Psoas muscle (tissue), 7 donors: ENCODE measurements at regions not wholly inside any gene's neighbourhood (a gene's known extent, or its start where the extent isn't known, plus 50 kb on each side); places are given as distances from the start of the nearest gene placed in this dataset.

Experiments
- ATAC-seq, 4 donors: fragments of 200-7000 bp; cut with Tn5 transposase; one replicate each; pipeline ENCODE4 v1.9.1; 2020; ENCODE audit warnings: moderate library complexity in 3 of 4, mild to moderate bottlenecking in 2 of 4
- DNase-seq, 2 donors: peaks; one replicate each; pipeline ENCODE4 v3.0.0-alpha.2; 2020
- H3K27ac ChIP-seq: fragments of 200-600 bp; one replicate; pipeline ENCODE4 v1.8.0; 2022
- H3K27me3 ChIP-seq, 3 donors: fragments of 200-600 bp in 1 of 3; one replicate each; pipeline versions ENCODE4 v1.6.1 to v1.8.0; 2013 to 2022; ENCODE audit warnings: low read length in 2 of 3, mild to moderate bottlenecking in 2 of 3, moderate library complexity in 1 of 3; ENCODE audit not compliant: insufficient read depth in 3 of 3
- H3K36me3 ChIP-seq, 2 donors: fragments of 200-600 bp in 1 of 2; one replicate each; pipeline versions ENCODE4 v1.6.1 to v1.8.0; 2013 to 2022; ENCODE audit warnings: low read depth in 1 of 2, mild to moderate bottlenecking in 1 of 2, moderate library complexity in 1 of 2; ENCODE audit not compliant: insufficient read depth in 1 of 2
- H3K4me1 ChIP-seq: fragments of 200-600 bp; one replicate; pipeline ENCODE4 v1.8.0; 2022
- H3K4me3 ChIP-seq: fragments of 200-600 bp; one replicate; pipeline ENCODE4 v1.8.0; 2022; ENCODE audit warnings: mild to moderate bottlenecking
- H3K9me3 ChIP-seq: fragments of 200-600 bp; one replicate; pipeline ENCODE4 v1.8.0; 2022
- CTCF ChIP-seq: fragments of 200-600 bp; IDR thresholded peaks from one replicate; pipeline ENCODE4 v1.8.0; 2022; ENCODE audit warnings: antibody characterized with exemption
- WGBS, 3 donors: extraction: QIAGEN DNeasy Blood & Tissue Kit; methylation state at CpG; one replicate each; pipeline versions ENCODE4 v1.1.6 to v1.1.7; 2013; 5-methylcytosine and 5-hydroxymethylcytosine counted together
- intact Hi-C, 2 donors: fragments of 100-400 bp; cut with DNase I; formaldehyde crosslinking; loops; one replicate each; pipeline versions ENCODE4 v1.11.0 to v1.14.2; 2022
- donor health status: healthy with polysubstance abuse.
- donor health status: DM: no; HTN: no; CAD: no; lungs with moderate emphysema.
- donor health status: Bipolar disorder and iron deficiency.
- donor health status: healthy.
- donor health status: DM: yes; HTN: yes; CAD: no.
- donor health status: DM: no; HTN: no; CAD: no.
- donor health status: DM: yes; HTN: yes; CAD: no.

DNA sequence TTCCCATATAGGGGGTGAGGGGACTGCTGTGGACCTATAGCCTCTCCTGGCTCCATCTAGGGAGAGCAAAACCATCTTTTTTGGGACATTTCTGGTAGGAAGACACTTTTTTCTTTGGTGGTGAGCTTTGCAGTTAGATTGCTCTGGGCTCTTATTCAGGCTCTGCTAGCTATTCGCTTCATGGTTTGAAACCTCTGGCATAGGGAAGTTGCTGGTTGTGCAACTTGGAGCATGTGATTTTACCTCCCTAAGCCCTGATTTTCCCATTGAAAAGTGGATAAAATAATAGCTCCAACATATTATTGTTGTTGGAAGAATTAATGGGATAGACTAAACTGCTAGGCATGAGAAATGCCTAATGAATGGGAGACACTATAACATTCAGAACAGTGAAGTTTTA lies 69.6 kb downstream of the CYP26A1 start:
- 75 to 95% (median 78%) methylated on average over 1 of the region's 1 CpG for WGBS, 3 donors
- ATAC-seq (no peak), DNase-seq (no peak)
- no peak for TF ChIP-seq CTCF
- no peak overlapping the region for H3K27ac ChIP-seq
- H3K36me3 ChIP-seq, result no peaks in the 10 kb centered on the region
- no peaks in the 10 kb centered on the region for H3K4me1 ChIP-seq
- H3K27me3 ChIP-seq, result no peaks in the 10 kb centered on the region
- intact Hi-C loops, result no loop called here
- H3K9me3 ChIP-seq, result no peaks in the 10 kb centered on the region
- H3K4me3 ChIP-seq, result no peak overlapping the region

GRCh38 chr10:93146336-93146735 lies 72.6 kb downstream of the CYP26A1 start:
- DNase-seq (no peak), ATAC-seq (no peak)
- intact Hi-C loops, result no loop called here
- Histone ChIP-seq H3K9me3 (no peaks in the 10 kb centered on the region), H3K27me3 (no peaks in the 10 kb centered on the region), H3K4me1 (no peaks in the 10 kb centered on the region), H3K27ac (no peak overlapping the region), H3K36me3 (no peaks in the 10 kb centered on the region), H3K4me3 (no peak overlapping the region)
- TF ChIP-seq CTCF, result no peak
- 85 to 90% (median 89%) methylated on average over 3 of the region's 3 CpGs for WGBS, 3 donors

DNA sequence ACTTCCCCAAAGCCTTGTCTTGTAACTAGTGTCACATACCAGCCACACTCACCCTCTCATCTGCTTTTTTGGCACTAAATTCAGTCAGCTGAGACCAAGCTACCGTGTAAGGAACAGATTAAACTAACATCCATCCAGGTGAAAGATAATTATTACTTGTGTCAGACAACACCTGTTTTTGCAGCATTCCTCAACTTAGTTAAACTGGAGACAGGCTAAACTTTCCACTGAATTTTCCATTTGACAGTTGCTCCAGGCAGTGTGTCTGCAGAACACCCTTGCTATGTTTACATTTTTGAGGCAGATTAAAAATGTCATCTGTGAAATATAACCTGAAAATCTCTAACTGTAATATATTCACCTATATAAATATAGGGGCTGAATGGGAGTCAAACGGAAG lies 73.6 kb downstream of the CYP26A1 start:
- intact Hi-C loops, result no loop called here
- WGBS, 3 donors, result 21 to 38% (median 25%) methylated on average over 2 of the region's 2 CpGs

GRCh38 chr10:93148476-93148875 lies 74.8 kb downstream of the CYP26A1 start:
- Histone ChIP-seq H3K9me3 (no peaks in the 10 kb centered on the region), H3K27me3 (no peaks in the 10 kb centered on the region), H3K4me1 (no peaks in the 10 kb centered on the region), H3K4me3 (no peak overlapping the region), H3K36me3 (no peaks in the 10 kb centered on the region), H3K27ac (no peak overlapping the region)
- no peak for DNase-seq
- intact Hi-C loops, result no loop called here
- ATAC-seq, result no peak
- 89 to 92% (median 92%) methylated on average over 3 of the region's 3 CpGs for WGBS, 3 donors
- TF ChIP-seq CTCF, result no peak

More for the DNA sequence above, 73.6 kb downstream of the CYP26A1 start:
- DNase-seq (no peak), ATAC-seq (no peak)
- Histone ChIP-seq H3K36me3 (no peaks in the 10 kb centered on the region), H3K27ac (no peak overlapping the region), H3K9me3 (no peaks in the 10 kb centered on the region), H3K27me3 (no peaks in the 10 kb centered on the region), H3K4me3 (no peak overlapping the region), H3K4me1 (no peaks in the 10 kb centered on the region)
- no peak for TF ChIP-seq CTCF

DNA sequence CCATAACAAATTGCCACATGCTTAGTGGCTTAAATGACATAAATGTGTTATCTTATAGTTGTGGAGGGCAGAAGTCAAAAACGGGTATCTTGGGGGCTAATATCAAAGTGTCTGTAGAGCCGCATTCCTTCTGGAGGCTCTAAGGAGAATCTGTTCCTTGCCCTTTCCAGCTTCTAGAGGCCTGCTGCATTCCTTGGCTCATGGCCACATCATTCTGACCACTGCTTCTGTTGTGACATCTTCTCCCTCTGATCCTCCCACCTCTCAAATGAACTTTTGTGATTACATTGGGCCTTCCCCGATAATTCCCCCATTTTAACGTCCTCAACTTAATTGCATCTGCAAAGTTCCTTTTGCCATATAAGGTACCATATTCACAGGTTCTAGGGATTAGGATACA lies 76.1 kb downstream of the CYP26A1 start:
- DNase-seq (no peak), ATAC-seq (no peak)
- Histone ChIP-seq H3K4me3 (no peak overlapping the region), H3K9me3 (no peaks in the 10 kb centered on the region), H3K36me3 (no peaks in the 10 kb centered on the region), H3K27me3 (no peaks in the 10 kb centered on the region), H3K4me1 (no peaks in the 10 kb centered on the region), H3K27ac (no peak overlapping the region)
- TF ChIP-seq CTCF, result no peak
- WGBS, 3 donors, result 84 to 91% (median 87%) methylated on average over 4 of the region's 4 CpGs
- intact Hi-C loops, result no loop called here
